Uterus (tissue), 2 donors: ENCODE measurements at regions not wholly inside any gene's neighbourhood (a gene's known extent, or its start where the extent isn't known, plus 50 kb on each side); places are given as distances from the start of the nearest gene placed in this dataset.

Experiments
- POLR2A ChIP-seq, 2 donors: fragments of 450-650 bp; IDR thresholded peaks; one replicate each; pipeline ENCODE4 v1.6.1; 2016; ENCODE audit warnings: antibody characterized with exemption in 2 of 2, mild to moderate bottlenecking in 1 of 2, moderate library complexity in 1 of 2
- TF ChIP-seq, protein P1 (sequence below), 4 experiments: fragments of 200-600 bp in 2 of 4; fragments of 450-650 bp in 2 of 4; sonication (generic) in 2 of 4; IDR thresholded peaks; one replicate each; pipeline ENCODE4 v1.5.1; 2016 to 2019; ENCODE audit warnings: antibody characterized with exemption in 4 of 4, mild to moderate bottlenecking in 2 of 4, moderate library complexity in 1 of 4

DNA sequence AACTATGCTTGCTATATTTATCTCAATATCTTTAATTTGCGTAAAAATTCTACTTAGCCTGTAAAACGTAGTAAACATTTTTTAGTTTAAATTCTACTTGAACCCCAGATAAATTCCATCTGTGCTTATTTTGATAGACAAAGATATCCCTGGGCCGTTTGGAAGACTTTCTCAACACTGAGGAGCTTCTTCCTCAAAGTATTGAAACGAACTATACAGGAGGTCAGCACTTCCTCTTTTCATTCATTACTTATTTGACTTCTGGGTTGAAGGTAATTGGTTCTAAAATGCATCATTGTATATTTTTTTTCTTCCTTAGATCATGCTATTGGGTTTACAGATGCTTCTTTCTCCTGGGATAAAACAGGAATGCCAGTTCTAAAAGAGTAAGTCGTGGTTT, 74.7 kb downstream of the HSPA13 start:
- TF ChIP-seq, protein P1, sequence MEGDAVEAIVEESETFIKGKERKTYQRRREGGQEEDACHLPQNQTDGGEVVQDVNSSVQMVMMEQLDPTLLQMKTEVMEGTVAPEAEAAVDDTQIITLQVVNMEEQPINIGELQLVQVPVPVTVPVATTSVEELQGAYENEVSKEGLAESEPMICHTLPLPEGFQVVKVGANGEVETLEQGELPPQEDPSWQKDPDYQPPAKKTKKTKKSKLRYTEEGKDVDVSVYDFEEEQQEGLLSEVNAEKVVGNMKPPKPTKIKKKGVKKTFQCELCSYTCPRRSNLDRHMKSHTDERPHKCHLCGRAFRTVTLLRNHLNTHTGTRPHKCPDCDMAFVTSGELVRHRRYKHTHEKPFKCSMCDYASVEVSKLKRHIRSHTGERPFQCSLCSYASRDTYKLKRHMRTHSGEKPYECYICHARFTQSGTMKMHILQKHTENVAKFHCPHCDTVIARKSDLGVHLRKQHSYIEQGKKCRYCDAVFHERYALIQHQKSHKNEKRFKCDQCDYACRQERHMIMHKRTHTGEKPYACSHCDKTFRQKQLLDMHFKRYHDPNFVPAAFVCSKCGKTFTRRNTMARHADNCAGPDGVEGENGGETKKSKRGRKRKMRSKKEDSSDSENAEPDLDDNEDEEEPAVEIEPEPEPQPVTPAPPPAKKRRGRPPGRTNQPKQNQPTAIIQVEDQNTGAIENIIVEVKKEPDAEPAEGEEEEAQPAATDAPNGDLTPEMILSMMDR (IDR thresholded peaks at IDR 0.05) = no peak
- no peak for TF ChIP-seq POLR2A (IDR thresholded peaks at IDR 0.05)
